ENCODE measurements at regions not wholly inside any gene's neighbourhood (a gene's known extent, or its start where the extent isn't known, plus 50 kb on each side); places are given as distances from the start of the nearest gene placed in this dataset.

- TF ChIP-seq, protein P1, sequence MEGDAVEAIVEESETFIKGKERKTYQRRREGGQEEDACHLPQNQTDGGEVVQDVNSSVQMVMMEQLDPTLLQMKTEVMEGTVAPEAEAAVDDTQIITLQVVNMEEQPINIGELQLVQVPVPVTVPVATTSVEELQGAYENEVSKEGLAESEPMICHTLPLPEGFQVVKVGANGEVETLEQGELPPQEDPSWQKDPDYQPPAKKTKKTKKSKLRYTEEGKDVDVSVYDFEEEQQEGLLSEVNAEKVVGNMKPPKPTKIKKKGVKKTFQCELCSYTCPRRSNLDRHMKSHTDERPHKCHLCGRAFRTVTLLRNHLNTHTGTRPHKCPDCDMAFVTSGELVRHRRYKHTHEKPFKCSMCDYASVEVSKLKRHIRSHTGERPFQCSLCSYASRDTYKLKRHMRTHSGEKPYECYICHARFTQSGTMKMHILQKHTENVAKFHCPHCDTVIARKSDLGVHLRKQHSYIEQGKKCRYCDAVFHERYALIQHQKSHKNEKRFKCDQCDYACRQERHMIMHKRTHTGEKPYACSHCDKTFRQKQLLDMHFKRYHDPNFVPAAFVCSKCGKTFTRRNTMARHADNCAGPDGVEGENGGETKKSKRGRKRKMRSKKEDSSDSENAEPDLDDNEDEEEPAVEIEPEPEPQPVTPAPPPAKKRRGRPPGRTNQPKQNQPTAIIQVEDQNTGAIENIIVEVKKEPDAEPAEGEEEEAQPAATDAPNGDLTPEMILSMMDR (IDR thresholded peaks at IDR 0.05; ENCODE audit: control extremely low read depth in 1 of 3, insufficient read depth in 1 of 3, low read depth in 1 of 3, low read length in 3 of 3) = no peak
- TF ChIP-seq CTBP2 (IDR thresholded peaks at IDR 0.05; ENCODE audit: borderline replicate concordance, insufficient read depth, insufficient read length, low read length) = no peak
- no peak for TF ChIP-seq ASH2L (IDR thresholded peaks at IDR 0.05; ENCODE audit: low read length)
- TF ChIP-seq SAP30 (IDR thresholded peaks at IDR 0.05; ENCODE audit: insufficient read depth, insufficient replicate concordance, low read length) = no peak
These were observed 364.7 kb upstream of the POM121L12 start (continued) for GRCh38 chr7:52670608-52671225.

Data from H1 (cell line).